HG03442 (cell line): ENCODE measurements at regions not wholly inside any gene's neighbourhood (a gene's known extent, or its start where the extent isn't known, plus 50 kb on each side); places are given as distances from the start of the nearest gene placed in this dataset.
"Not testable (repeated sequence)": the region's sequence is repeated elsewhere in the genome, so short reads cannot be mapped to it uniquely, and the experiment has no call there.

Source experiments
- ATAC-seq: cut with Tn5 transposase; IDR thresholded peaks from one replicate; pipeline ENCODE4 v1.9.1; 2021; ENCODE audit warnings: mild to moderate bottlenecking, moderate library complexity; ENCODE audit not compliant: unreplicated experiment

DNA sequence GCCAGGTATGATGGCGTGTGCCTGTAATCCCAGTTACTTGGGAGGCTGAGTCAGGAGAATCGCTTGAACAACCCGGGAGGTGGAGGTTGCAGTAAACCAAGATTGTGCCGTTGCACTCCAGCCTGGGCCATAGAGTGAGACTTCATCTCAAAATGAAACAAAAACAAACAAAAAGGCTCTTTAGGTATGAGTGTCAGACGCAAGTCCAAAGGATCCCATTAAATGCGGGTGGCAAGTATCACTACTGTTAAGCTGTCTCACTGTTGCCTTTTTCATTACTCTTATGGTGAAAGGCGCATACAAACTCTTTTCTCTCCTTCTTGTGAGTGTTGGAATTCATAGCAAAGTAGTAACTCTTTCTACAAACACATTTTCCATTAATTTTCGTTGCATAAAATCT lies 688.5 kb upstream of the CHD1 start:
- ATAC-seq = no peak

DNA sequence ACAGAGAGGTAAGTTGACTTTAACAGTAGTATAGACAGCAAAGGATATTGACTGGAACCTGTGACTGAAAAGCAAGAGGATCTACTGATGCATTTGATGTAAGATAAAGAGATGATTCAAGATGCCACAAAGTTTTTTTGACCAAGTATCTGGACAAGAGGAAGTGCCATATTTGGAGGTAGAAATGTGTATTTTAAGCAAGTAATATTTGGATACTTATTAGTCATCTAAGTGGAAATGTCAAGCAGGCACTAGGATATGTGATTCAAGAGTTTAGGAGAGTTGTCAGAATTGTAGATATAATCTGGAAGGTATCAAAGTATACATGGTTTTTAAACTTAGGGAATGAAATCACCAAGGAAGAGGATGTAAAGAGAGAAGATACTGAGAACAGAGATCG lies 686.1 kb upstream of the CHD1 start:
- no peak for ATAC-seq

DNA sequence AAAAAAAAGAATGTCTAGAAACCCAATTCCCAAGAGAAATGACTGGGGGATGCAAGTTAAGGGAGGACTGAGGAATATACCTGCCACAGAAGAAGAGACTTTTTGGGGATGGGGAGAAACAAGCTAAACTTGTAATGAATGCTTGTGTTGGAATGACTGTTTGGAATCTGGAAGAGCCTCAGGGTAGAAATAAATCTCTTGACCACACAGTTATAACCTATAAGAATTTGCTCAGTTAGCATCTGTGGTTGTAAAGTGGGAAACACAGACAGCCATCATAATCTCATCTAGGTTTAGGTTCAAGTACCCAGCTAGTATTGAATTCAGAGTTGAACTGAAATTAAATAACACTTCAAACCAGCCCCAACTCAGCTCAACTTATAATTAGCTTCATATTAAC lies 678.3 kb upstream of the CHD1 start:
- no peak for ATAC-seq

DNA sequence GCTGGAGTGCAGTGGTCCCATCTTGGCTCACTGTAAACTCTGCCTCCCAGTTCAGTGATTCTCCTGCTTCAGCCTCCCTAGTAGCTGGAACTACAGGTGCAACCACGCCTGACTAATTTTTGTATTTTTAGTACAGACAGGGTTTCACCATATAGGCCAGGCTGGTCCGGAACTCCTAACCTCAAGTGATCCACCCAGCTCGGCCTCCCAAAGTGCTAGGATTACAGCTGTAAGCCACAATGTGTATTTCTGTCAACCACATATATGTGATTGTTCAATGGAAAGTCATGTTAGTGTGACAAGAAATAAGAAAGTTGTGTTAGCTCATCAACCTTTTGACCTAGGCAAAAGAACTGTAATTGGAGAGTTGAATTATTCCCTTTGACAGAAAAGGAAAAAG lies 677.1 kb upstream of the CHD1 start:
- no peak for ATAC-seq

DNA sequence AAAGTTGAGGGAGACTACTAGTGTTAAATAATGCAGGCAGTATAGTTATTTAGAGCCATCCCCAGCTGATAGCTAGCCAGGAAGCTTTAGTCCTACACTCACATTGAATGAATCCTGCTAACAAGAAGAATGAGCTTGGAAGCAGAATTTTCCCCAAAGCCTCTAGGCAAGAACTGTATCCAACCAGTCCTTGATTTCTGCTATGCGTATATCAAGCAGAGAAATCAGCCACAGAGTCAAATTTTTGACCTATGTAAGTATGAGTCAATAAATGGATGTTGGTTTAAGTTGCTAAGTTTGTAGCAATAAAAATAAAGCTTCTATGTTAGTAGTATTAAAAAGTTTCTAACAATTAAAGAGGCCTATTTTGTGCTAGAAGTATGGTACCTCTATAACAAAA lies 672.1 kb upstream of the CHD1 start:
- no peak for ATAC-seq

DNA sequence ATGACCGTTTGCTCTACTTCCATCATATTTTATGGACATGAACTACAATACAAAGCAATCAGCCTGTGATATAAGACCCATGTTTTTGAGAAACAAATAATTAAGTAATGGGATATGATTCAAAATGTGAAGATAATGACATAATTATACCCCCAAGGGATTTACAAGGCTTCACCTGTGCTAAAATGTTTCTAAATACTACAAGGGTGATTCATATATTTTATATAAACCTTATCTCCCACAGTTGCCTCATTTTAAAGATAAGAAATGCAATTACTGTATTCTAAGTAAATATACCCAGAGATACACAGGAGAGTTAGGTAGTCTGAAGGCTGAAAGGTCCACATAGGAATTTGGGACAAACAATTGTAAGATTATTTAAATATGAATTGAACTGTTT lies 662.0 kb upstream of the CHD1 start:
- no peak for ATAC-seq

GRCh38 chr5:99589424-99589823 lies 660.6 kb upstream of the CHD1 start:
- ATAC-seq = no peak

DNA sequence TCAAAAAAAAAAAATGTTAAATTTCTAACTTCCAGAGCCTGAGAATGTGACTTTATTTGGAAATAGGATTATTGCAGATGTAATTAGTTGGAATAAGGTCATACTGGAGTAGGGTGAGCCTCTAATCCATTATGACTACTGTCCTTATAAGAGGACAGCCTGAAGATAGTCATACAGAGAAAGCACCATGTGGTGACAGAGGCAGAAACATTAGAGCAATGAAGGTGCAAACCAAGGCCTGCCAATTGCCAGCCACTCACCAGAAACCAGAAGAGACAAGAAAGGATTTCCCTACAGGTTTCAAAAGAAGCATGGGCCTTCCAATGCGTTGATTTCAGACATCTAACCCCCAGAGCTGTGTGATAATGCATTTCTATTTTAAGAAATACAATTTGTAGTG lies 659.2 kb upstream of the CHD1 start:
- peak; percentile 50 for ATAC-seq

DNA sequence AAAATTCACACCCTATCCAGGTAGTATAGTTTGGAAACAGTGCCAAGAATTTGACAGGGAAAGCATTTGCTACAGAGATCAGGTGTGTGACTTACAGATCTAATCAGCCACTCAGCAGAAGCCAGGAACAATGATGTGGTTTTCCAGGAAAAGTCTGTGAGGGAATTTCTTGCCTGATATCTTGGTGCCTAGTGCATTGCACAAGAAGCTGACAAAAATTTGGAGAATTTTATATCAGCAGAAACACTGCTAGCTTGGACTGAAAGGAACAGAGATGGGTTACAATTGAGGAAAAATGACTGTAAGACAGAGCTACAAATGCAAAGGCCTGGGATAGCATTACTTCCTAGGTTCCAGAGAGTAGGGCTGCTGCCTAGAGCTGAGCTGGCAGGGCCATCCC lies 658.1 kb upstream of the CHD1 start:
- ATAC-seq = no peak

DNA sequence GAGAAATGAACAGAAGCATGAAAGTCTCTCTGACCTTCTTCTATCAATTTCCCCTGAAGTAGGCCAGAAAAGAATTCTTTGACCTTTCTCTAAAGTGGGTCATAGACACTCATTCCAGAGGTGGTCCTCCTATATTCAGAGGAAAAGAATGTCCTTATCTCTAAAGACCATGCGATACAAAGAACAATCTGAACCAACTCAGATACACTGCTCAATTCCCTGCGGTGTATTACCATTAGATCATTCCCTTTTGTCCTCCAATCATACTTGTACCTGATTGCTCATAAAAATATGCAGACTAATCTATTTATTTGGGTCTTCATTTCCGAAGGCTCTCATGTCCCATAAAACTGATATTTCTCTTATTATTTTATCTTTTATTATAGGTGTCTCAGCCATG lies 652.4 kb upstream of the CHD1 start:
- ATAC-seq = not testable (repeated sequence)

DNA sequence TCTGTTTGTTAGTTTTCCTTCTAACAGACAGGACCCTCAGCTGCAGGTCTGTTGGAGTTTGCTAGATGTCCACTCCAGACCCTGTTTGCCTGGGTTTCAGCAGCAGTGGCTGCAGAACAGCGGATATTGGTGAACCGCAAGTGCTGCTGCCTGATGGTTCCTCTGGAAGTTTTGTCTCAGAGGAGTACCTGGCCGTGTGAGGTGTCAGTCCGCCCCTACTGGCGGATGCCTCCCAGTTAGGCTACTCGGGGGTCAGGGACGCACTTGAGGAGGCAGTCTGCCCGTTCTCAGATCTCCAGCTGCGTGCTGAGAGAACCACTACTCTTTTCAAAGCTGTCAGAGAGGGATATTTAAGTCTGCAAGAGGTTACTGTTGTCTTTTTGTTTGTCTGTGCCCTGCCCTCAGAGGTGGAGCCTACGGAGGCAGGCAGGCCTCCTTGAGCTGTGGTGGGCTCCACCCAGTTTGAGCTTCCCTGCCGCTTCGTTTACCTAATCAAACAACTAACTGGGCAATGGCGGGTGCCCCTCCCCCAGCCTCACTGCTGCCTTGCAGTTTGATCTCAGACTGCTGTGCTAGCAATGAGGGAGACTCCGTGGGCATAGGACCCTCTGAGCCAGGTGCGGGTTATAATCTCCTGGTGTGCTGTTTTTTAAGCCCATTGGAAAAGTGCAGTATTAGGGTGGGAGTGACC lies 634.3 kb upstream of the CHD1 start:
- not testable (repeated sequence) for ATAC-seq

DNA sequence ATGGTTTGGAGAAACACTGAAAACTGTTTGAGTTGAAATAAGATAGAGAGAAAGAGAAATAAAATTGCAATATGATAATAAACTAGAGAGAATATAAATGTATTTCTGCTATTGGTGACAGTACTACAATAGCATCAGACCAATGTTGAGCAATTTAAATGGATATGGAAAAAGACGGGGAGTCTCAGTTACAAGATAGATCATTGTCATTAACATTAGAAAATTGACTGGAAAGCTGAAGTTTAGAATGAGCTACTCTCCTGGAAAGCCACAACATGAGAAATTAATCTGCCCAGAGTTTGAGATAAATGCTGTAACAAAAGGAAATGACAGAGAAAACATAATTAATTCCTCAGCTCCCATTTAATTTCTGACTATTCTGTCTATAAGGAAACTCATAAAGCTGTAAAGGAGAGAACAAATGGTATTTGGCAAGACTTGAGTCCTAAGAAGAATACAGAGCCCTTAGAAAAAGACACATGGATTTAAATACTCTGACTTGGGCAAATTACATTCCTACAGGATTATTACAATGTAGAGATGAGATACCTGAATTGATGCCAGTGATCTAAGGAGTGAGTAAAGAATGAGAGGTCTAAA lies 624.5 kb upstream of the CHD1 start:
- ATAC-seq = no peak

DNA sequence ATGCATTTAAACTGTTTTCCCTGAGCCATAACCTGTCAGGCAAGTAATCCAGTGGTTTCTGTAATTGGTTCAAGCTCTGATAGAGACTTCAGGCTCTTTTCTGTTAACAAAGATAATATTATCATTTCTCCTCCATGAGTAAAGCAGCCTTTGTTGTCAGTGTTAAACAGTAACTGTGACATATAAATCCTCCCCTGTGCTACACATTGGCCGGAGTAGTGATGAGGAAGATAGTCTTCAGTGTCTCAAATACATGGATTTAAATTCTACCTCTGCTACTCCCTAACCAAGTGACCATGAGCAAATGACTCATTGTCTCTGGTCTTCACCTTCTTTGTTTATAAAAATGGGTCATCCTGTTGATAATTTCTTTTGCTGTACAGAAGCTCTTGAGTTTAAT lies 615.5 kb upstream of the CHD1 start:
- no peak for ATAC-seq

- no peak for ATAC-seq
Measured at GRCh38 chr5:99543841-99544240, 615.0 kb upstream of the CHD1 start.

- not testable (repeated sequence) for ATAC-seq
Measured at GRCh38 chr5:99534241-99534640, 605.4 kb upstream of the CHD1 start.

DNA sequence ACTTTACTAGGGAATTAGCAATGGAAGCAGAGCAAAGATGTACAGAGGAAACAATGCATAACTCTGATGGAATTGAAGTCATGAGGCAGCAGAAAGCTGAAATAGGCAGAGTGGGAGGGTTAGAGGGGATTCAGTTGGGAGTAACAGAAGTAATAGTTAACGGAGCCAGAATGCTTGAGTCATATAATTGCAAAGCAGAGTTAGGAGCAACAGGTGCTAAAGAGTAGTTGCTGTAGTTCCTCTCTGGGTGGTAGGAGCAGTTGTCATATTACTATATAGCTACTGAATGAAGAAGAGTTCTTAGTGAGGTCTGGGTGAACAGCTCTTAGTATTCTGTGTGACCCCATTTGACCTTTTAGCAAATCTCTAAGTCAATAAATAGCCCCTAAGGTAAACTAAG lies 592.9 kb upstream of the CHD1 start:
- ATAC-seq = not testable (repeated sequence)

GRCh38 chr5:99515864-99516490 lies 587.2 kb upstream of the CHD1 start:
- not testable (repeated sequence) for ATAC-seq

- not testable (repeated sequence) for ATAC-seq
Measured at GRCh38 chr5:99510237-99510866, 581.5 kb upstream of the CHD1 start.

GRCh38 chr5:99509064-99509463 lies 580.3 kb upstream of the CHD1 start:
- ATAC-seq = not testable (repeated sequence)

DNA sequence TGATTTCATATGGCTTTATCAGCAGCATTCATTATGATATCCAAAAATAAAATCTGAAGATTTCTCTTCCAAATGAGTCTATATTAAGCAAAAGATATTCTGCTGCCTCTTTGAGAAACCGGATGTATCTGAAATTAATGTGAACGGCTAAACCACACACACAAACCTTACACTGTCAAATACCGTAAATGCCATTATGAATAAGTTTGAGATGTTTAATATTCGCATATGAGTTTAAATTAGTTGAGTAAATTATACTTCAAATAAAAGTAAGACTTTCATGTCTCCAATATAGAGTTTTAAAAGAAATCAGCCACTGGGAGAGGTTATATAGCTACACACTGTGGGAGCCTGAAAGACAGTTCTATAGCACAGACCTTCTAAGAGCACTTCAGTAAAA lies 566.6 kb upstream of the CHD1 start:
- ATAC-seq = not testable (repeated sequence)

- not testable (repeated sequence) for ATAC-seq
Measured at GRCh38 chr5:99478450-99478849, 549.6 kb upstream of the CHD1 start.

DNA sequence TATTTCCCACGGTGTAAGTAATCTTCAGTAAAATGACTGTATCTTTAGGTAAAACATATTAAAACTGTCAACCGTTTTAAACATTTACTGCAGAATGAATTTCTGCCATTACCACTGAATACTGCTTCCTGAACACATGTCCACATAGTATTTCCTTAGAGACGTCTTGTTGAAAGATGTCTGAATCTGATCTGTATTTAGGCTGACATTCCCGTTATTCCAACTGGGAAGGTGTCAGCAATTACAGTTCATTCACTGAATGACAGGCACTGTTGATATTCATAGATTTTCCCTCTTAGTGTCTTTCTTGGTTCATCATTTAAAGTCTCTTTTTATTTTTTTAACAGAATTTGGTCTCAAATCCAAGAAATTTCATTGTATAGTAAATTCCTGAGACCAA lies 544.5 kb upstream of the CHD1 start:
- ATAC-seq = not testable (repeated sequence)
